Suprapubic skin (tissue), 3 donors: ENCODE measurements at regions not wholly inside any gene's neighbourhood (a gene's known extent, or its start where the extent isn't known, plus 50 kb on each side); places are given as distances from the start of the nearest gene placed in this dataset.

Experiments
- CTCF ChIP-seq, 2 donors: fragments of 200-600 bp in 1 of 2; fragments of 450-650 bp in 1 of 2; sonication (generic) in 1 of 2; IDR thresholded peaks; one replicate each; pipeline ENCODE4 v1.5.1; 2016 to 2019; ENCODE audit warnings: antibody characterized with exemption in 2 of 2, mild to moderate bottlenecking in 1 of 2, moderate library complexity in 1 of 2
- POLR2A ChIP-seq, 2 donors: fragments of 450-650 bp; IDR thresholded peaks; one replicate each; pipeline ENCODE4 v1.6.1; 2017; ENCODE audit warnings: antibody characterized with exemption in 2 of 2, mild to moderate bottlenecking in 2 of 2, moderate library complexity in 2 of 2

DNA sequence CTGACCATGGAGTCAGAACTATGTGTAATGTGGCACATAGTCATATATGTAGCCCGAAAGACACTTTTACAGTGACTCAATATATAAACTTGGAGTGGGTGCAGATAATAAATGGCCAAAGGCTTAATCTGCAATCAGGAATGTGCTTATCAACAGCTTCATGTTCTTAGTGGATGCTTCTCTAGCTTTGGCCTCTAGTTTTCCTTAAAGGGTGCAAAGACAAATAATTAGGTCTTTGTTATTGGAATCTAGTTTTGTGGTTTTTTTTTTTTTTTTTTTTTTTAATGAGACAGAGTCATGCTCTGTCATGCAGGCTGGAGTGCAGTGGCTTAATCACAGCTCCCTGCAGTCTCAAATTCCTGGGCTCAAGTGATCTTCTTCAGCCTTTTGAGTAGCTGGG is 625.6 kb downstream of the EPHA4 start:
- TF ChIP-seq CTCF (IDR thresholded peaks at IDR 0.05), result no peak
- no peak for TF ChIP-seq POLR2A (IDR thresholded peaks at IDR 0.05)
